SK-N-SH (cell line): ENCODE measurements at regions not wholly inside any gene's neighbourhood (a gene's known extent, or its start where the extent isn't known, plus 50 kb on each side); places are given as distances from the start of the nearest gene placed in this dataset.

ENCODE experiments used
- CTCF ChIA-PET: fragments of 300-600, 350-600 bp; formaldehyde crosslinking; extraction: SDS; loops from one replicate; lab custom pipeline; 2021; lab: Yijun Ruan, JAX
- POLR2A ChIA-PET: fragments of 350-600 bp; sonication (Branson Sonifier 250); formaldehyde crosslinking; extraction: SDS; loops from one replicate; lab custom pipeline; 2020; ENCODE audit warnings: antibody characterized with exemption, inconsistent platforms; lab: Yijun Ruan, JAX
- DNase-seq: peaks from one replicate; pipeline ENCODE4 v3.0.0; 2012
- H2AFZ ChIP-seq: fragments of 200-600 bp; sonication (generic); 2 replicates; pipeline ENCODE4 v1.8.1; 2016; ENCODE audit warnings: antibody characterized with exemption, mild to moderate bottlenecking, low read depth
- H3F3A ChIP-seq: fragments of 200-600 bp; sonication (generic); replicated peaks from 2 replicates; pipeline ENCODE3; 2016; ENCODE audit warnings: antibody characterized with exemption, mild to moderate bottlenecking; ENCODE audit not compliant: insufficient read depth
- H3K27ac ChIP-seq, 2 experiments: fragments of 200-500 bp in 1 of 2; fragments of 200-600 bp in 1 of 2; sonication (Bioruptor generic) in 1 of 2; sonication (generic), shearing (Covaris generic) in 1 of 2; 2 replicates each; pipeline versions ENCODE4 v1.5.1 to v1.6.1; 2014 to 2016; ENCODE audit warnings: low read depth in 2 of 2, inconsistent platforms in 1 of 2, low read length in 1 of 2, mild to moderate bottlenecking in 1 of 2, mixed read lengths in 1 of 2
- H3K27me3 ChIP-seq: fragments of 200-600 bp; sonication (generic), shearing (Covaris generic); 2 replicates; pipeline ENCODE4 v1.6.1; 2016; ENCODE audit warnings: mixed run types; ENCODE audit not compliant: insufficient read depth
- H3K36me3 ChIP-seq, 2 experiments: fragments of 200-500 bp in 1 of 2; fragments of 200-600 bp in 1 of 2; sonication (Bioruptor generic) in 1 of 2; sonication (generic) in 1 of 2; replicated peaks in 1 of 2; 2 replicates each; pipeline versions ENCODE3 to v1.5.1; 2014 to 2016; ENCODE audit warnings: low read length in 1 of 2, mild to moderate bottlenecking in 1 of 2; ENCODE audit not compliant: insufficient read depth in 2 of 2, control insufficient read depth in 1 of 2
- H3K4me1 ChIP-seq, 2 experiments: fragments of 200-500 bp in 1 of 2; fragments of 200-600 bp in 1 of 2; sonication (Bioruptor generic) in 1 of 2; sonication (generic), shearing (Covaris generic) in 1 of 2; 2 replicates each; pipeline versions ENCODE4 v1.5.1 to v1.6.1; 2014 to 2016; ENCODE audit warnings: low read depth in 1 of 2, low read length in 1 of 2, mixed run types in 1 of 2; ENCODE audit not compliant: insufficient read depth in 2 of 2, control insufficient read depth in 1 of 2
- H3K4me2 ChIP-seq: fragments of 200-600 bp; sonication (generic), shearing (Covaris generic); 2 replicates; pipeline ENCODE4 v1.6.1; 2017; ENCODE audit warnings: mixed run types
- H3K4me3 ChIP-seq, 2 experiments: fragments of 200-500 bp in 1 of 2; fragments of 200-600 bp in 1 of 2; sonication (Bioruptor generic) in 1 of 2; sonication (generic), shearing (Covaris generic) in 1 of 2; 2 replicates each; pipeline versions ENCODE4 v1.5.1 to v1.8.1; 2014 to 2016; ENCODE audit warnings: low read depth in 2 of 2, inconsistent platforms in 1 of 2, low read length in 1 of 2, mild to moderate bottlenecking in 1 of 2, mixed read lengths in 1 of 2, moderate library complexity in 1 of 2
- H3K79me2 ChIP-seq: fragments of 200-600 bp; sonication (generic); 2 replicates; pipeline ENCODE4 v1.8.1; 2017; ENCODE audit warnings: mild to moderate bottlenecking; ENCODE audit not compliant: insufficient read depth
- H3K9ac ChIP-seq: fragments of 200-600 bp; sonication (generic); 2 replicates; pipeline ENCODE4 v1.6.1; 2017; ENCODE audit warnings: mixed run types
- H3K9me2 ChIP-seq: fragments of 200-600 bp; sonication (generic); 2 replicates; pipeline ENCODE4 v1.6.1; 2017; ENCODE audit warnings: mixed run types
- H3K9me3 ChIP-seq: fragments of 200-600 bp; sonication (generic); 2 replicates; pipeline ENCODE4 v1.6.1; 2017; ENCODE audit warnings: mixed run types, mild to moderate bottlenecking, moderate library complexity
- H4K20me1 ChIP-seq: fragments of 200-600 bp; sonication (generic); 2 replicates; pipeline ENCODE4 v1.6.1; 2017; ENCODE audit warnings: mild to moderate bottlenecking, mixed run types; ENCODE audit not compliant: insufficient read depth
- EP300 ChIP-seq, 2 experiments: IDR thresholded peaks; 2 replicates each; pipeline versions ENCODE4 v1.4.0 to v1.6.1; 2012; ENCODE audit warnings: borderline replicate concordance in 1 of 2, low read depth in 1 of 2, low read length in 1 of 2
- FOSL2 ChIP-seq: IDR thresholded peaks from 2 replicates; pipeline ENCODE4 v1.4.0; 2012; ENCODE audit warnings: low read depth, mild to moderate bottlenecking, moderate library complexity, borderline replicate concordance
- FOXJ3 ChIP-seq: sonication (generic); formaldehyde crosslinking; IDR thresholded peaks from 2 replicates; pipeline ENCODE4 v1.5.1; 2020; ENCODE audit warnings: mild to moderate bottlenecking, missing genetic modification reagents
- FOXM1 ChIP-seq: IDR thresholded peaks from 2 replicates; pipeline ENCODE4 v1.4.0; 2012; ENCODE audit warnings: low read depth, mild to moderate bottlenecking
- GABPA ChIP-seq: IDR thresholded peaks from 2 replicates; pipeline ENCODE4 v1.4.0; 2012; ENCODE audit warnings: low read depth, mild to moderate bottlenecking
- GATA2 ChIP-seq: sonication (generic); formaldehyde crosslinking; IDR thresholded peaks from 2 replicates; pipeline ENCODE4 v1.5.0; 2020; ENCODE audit warnings: mild to moderate bottlenecking, missing genetic modification reagents
- JUND ChIP-seq: IDR thresholded peaks from 2 replicates; pipeline ENCODE4 v1.4.0; 2012
- MEF2A ChIP-seq: IDR thresholded peaks from 2 replicates; pipeline ENCODE4 v1.4.0; 2012; ENCODE audit warnings: low read depth, borderline replicate concordance
- NRF1 ChIP-seq: IDR thresholded peaks from 2 replicates; pipeline ENCODE4 v1.6.1; 2012; ENCODE audit warnings: low read depth, mild to moderate bottlenecking, low read length
- POLR2AphosphoS5 ChIP-seq: IDR thresholded peaks from 2 replicates; pipeline ENCODE4 v1.6.1; 2012; ENCODE audit warnings: low read depth, low read length
- SIN3A ChIP-seq: IDR thresholded peaks from 2 replicates; pipeline ENCODE4 v1.6.1; 2012; ENCODE audit warnings: low read depth, mild to moderate bottlenecking, low read length, moderate library complexity, borderline replicate concordance
- YY1 ChIP-seq: IDR thresholded peaks from 2 replicates; pipeline ENCODE4 v1.4.0; 2012; ENCODE audit warnings: low read depth, mild to moderate bottlenecking
- WGBS: methylation state at CpG from one replicate; pipeline ENCODE4 v1.1.6; 2017; ENCODE audit warnings: low lambda C conversion rate; 5-methylcytosine and 5-hydroxymethylcytosine counted together
- TF ChIP-seq, protein P1 (sequence below): IDR thresholded peaks from 2 replicates; pipeline ENCODE4 v1.6.1; 2012; ENCODE audit warnings: mild to moderate bottlenecking, low read depth, low read length, moderate library complexity
- TF ChIP-seq, protein P2 (sequence below): fragments of 200-600 bp; sonication (generic); IDR thresholded peaks from 2 replicates; pipeline ENCODE4 v1.6.1; 2017; ENCODE audit warnings: antibody characterized with exemption, mild to moderate bottlenecking, moderate library complexity
- TF ChIP-seq, protein P3 (sequence below): IDR thresholded peaks from 2 replicates; pipeline ENCODE4 v1.4.0; 2012; ENCODE audit warnings: low read depth
- TF ChIP-seq, protein P4 (sequence below): IDR thresholded peaks from 2 replicates; pipeline ENCODE4; 2012
- TF ChIP-seq, protein P5 (sequence below): IDR thresholded peaks from 2 replicates; pipeline ENCODE4 v1.4.0; 2012; ENCODE audit warnings: low read depth, borderline replicate concordance

DNA sequence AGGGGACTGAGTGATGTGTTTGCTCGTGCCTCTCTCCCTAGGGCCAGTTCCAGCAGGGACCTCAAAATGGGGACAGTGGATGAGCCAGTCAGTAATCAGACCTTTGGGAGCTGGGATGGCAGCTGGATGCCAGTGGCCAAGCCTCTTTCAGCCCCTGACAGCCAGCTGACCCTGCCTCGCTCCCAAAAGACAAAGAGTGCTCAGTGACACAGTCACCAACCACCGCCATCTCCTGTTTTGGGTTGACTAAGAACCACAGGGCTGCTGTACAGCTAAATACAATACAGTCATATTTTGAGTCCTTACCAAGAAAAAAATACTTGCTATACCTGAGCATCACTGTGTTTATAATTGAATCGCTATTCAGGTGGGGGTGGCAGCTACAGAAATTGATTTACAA, 75.7 kb downstream of the POU3F3 start (continued):
- TF ChIP-seq, protein P1, sequence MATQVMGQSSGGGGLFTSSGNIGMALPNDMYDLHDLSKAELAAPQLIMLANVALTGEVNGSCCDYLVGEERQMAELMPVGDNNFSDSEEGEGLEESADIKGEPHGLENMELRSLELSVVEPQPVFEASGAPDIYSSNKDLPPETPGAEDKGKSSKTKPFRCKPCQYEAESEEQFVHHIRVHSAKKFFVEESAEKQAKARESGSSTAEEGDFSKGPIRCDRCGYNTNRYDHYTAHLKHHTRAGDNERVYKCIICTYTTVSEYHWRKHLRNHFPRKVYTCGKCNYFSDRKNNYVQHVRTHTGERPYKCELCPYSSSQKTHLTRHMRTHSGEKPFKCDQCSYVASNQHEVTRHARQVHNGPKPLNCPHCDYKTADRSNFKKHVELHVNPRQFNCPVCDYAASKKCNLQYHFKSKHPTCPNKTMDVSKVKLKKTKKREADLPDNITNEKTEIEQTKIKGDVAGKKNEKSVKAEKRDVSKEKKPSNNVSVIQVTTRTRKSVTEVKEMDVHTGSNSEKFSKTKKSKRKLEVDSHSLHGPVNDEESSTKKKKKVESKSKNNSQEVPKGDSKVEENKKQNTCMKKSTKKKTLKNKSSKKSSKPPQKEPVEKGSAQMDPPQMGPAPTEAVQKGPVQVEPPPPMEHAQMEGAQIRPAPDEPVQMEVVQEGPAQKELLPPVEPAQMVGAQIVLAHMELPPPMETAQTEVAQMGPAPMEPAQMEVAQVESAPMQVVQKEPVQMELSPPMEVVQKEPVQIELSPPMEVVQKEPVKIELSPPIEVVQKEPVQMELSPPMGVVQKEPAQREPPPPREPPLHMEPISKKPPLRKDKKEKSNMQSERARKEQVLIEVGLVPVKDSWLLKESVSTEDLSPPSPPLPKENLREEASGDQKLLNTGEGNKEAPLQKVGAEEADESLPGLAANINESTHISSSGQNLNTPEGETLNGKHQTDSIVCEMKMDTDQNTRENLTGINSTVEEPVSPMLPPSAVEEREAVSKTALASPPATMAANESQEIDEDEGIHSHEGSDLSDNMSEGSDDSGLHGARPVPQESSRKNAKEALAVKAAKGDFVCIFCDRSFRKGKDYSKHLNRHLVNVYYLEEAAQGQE: no peak
- TF ChIP-seq, protein P2, sequence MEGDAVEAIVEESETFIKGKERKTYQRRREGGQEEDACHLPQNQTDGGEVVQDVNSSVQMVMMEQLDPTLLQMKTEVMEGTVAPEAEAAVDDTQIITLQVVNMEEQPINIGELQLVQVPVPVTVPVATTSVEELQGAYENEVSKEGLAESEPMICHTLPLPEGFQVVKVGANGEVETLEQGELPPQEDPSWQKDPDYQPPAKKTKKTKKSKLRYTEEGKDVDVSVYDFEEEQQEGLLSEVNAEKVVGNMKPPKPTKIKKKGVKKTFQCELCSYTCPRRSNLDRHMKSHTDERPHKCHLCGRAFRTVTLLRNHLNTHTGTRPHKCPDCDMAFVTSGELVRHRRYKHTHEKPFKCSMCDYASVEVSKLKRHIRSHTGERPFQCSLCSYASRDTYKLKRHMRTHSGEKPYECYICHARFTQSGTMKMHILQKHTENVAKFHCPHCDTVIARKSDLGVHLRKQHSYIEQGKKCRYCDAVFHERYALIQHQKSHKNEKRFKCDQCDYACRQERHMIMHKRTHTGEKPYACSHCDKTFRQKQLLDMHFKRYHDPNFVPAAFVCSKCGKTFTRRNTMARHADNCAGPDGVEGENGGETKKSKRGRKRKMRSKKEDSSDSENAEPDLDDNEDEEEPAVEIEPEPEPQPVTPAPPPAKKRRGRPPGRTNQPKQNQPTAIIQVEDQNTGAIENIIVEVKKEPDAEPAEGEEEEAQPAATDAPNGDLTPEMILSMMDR: no peak
- TF ChIP-seq FOSL2 (no peak), POLR2AphosphoS5 (no peak), FOXM1 (no peak), EP300 (IDR thresholded peaks at IDR 0.05; ENCODE audit: borderline replicate concordance in 1 of 2, low read depth in 1 of 2, low read length in 1 of 2) (no peak), NRF1 (no peak)
- TF ChIP-seq, protein P3, sequence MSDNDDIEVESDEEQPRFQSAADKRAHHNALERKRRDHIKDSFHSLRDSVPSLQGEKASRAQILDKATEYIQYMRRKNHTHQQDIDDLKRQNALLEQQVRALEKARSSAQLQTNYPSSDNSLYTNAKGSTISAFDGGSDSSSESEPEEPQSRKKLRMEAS: no peak

DNA sequence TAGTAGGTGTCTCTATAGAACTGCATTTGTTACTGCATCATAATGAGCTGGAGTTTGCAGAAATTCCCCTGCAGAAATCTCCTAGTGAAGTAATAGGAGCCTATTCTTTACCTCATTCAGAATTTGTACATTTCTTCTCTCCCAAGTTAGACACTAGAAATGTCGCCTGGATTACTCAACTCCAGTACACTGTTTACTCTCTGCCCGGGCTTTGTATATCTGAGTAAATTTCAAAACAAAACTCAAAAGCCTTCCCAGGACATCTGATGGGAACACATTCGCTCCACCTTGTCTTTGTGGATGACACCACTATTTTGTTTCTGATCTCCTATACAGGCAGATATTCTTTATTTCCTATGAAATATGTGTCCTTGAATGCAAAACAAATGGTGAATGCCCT, 76.8 kb downstream of the POU3F3 start:
- no peaks in the 10 kb centered on the region for H3F3A ChIP-seq
- H3K79me2 ChIP-seq: no peaks in the 10 kb centered on the region
- TF ChIP-seq SIN3A (no peak), FOXJ3 (CRISPR knock-in tag) (no peak), YY1 (no peak), MEF2A (no peak), GATA2 (CRISPR knock-in tag) (no peak), POLR2AphosphoS5 (no peak), GABPA (no peak), EP300 (IDR thresholded peaks at IDR 0.05; ENCODE audit: borderline replicate concordance in 1 of 2, low read depth in 1 of 2, low read length in 1 of 2) (no peak), FOSL2 (no peak), JUND (no peak)
- TF ChIP-seq, protein P4, sequence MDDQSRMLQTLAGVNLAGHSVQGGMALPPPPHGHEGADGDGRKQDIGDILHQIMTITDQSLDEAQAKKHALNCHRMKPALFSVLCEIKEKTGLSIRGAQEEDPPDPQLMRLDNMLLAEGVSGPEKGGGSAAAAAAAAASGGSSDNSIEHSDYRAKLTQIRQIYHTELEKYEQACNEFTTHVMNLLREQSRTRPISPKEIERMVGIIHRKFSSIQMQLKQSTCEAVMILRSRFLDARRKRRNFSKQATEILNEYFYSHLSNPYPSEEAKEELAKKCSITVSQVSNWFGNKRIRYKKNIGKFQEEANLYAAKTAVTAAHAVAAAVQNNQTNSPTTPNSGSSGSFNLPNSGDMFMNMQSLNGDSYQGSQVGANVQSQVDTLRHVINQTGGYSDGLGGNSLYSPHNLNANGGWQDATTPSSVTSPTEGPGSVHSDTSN: no peak
- TF ChIP-seq, protein P5, sequence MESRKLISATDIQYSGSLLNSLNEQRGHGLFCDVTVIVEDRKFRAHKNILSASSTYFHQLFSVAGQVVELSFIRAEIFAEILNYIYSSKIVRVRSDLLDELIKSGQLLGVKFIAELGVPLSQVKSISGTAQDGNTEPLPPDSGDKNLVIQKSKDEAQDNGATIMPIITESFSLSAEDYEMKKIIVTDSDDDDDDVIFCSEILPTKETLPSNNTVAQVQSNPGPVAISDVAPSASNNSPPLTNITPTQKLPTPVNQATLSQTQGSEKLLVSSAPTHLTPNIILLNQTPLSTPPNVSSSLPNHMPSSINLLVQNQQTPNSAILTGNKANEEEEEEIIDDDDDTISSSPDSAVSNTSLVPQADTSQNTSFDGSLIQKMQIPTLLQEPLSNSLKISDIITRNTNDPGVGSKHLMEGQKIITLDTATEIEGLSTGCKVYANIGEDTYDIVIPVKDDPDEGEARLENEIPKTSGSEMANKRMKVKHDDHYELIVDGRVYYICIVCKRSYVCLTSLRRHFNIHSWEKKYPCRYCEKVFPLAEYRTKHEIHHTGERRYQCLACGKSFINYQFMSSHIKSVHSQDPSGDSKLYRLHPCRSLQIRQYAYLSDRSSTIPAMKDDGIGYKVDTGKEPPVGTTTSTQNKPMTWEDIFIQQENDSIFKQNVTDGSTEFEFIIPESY: no peak
- TF ChIP-seq, all 33 proteins: peak for 0
- no peak for DNase-seq
- Histone ChIP-seq H3K27ac (no peak overlapping the region), H3K9ac (no peak overlapping the region), H3K9me3 (no peaks in the 10 kb centered on the region), H3K4me3 (no peak overlapping the region), H4K20me1 (no peaks in the 10 kb centered on the region), H3K36me3 (no peaks in the 10 kb centered on the region), H3K9me2 (no peaks in the 10 kb centered on the region), H3K27me3 (no peaks in the 10 kb centered on the region), H2AFZ (no peak overlapping the region), H3K4me2 (no peak overlapping the region), H3K4me1 (no peaks in the 10 kb centered on the region)
- ChIA-PET POLR2A (no interaction called here), CTCF (interaction anchor here (0.6 to 1.5 kb wide), 3 partner anchors 14 to 57 kb away, joined by 3 to 5 read pairs (median 3); no protein-coding TSS in a partner anchor)
- 29% methylated on average over 3 of the region's 3 CpGs for WGBS
